ENCODE measurements at regions not wholly inside any gene's neighbourhood (a gene's known extent, or its start where the extent isn't known, plus 50 kb on each side); places are given as distances from the start of the nearest gene placed in this dataset.
A peak's percentile ranks its signal among the peaks of the same experiment; 100 is the strongest.

GRCh38 chr14:26123459-26123858, 474.4 kb downstream of the NOVA1 start:
- Histone ChIP-seq H2AFZ (ENCODE audit: low read length) (no peak overlapping the region), H3K27ac (ENCODE audit: low read depth, low read length) (no peak overlapping the region), H3K4me1 (ENCODE audit: insufficient read depth, low read length) (no peaks in the 10 kb centered on the region), H3K9me3 (ENCODE audit: low read depth, low read length) (peaks cover 2% of the 10 kb centered on the region), H4K20me1 (ENCODE audit: insufficient read depth, low read length) (no peaks in the 10 kb centered on the region), H3K36me3 (ENCODE audit: insufficient read depth, low read length) (no peaks in the 10 kb centered on the region), H3K27me3 (ENCODE audit: insufficient read depth, low read length) (no peaks in the 10 kb centered on the region), H3K4me2 (ENCODE audit: insufficient read depth, low read length) (no peak overlapping the region), H3K79me2 (ENCODE audit: insufficient read depth, low read length) (no peaks in the 10 kb centered on the region), H3K4me3 (ENCODE audit: insufficient read depth, low read length) (no peak overlapping the region)
- no peak for TF ChIP-seq CTCF (IDR thresholded peaks at IDR 0.05; ENCODE audit: extremely low read depth, low read depth, low read length)
- DNase-seq (ENCODE audit: insufficient read length, low spot score, missing footprints), result no peak

GRCh38 chr14:26121181-26121580, 476.7 kb downstream of the NOVA1 start:
- Histone ChIP-seq H3K79me2 (ENCODE audit: insufficient read depth, low read length) (no peaks in the 10 kb centered on the region), H3K27ac (ENCODE audit: low read depth, low read length) (no peak overlapping the region), H3K4me2 (ENCODE audit: insufficient read depth, low read length) (no peak overlapping the region), H3K27me3 (ENCODE audit: insufficient read depth, low read length) (no peaks in the 10 kb centered on the region), H3K4me1 (ENCODE audit: insufficient read depth, low read length) (no peaks in the 10 kb centered on the region), H3K36me3 (ENCODE audit: insufficient read depth, low read length) (no peaks in the 10 kb centered on the region), H2AFZ (ENCODE audit: low read length) (no peak overlapping the region), H3K9me3 (ENCODE audit: low read depth, low read length) (peaks cover 4% of the 10 kb centered on the region), H3K4me3 (ENCODE audit: insufficient read depth, low read length) (no peak overlapping the region), H4K20me1 (ENCODE audit: insufficient read depth, low read length) (no peaks in the 10 kb centered on the region)
- DNase-seq (ENCODE audit: insufficient read length, low spot score, missing footprints), result no peak
- TF ChIP-seq CTCF (IDR thresholded peaks at IDR 0.05; ENCODE audit: extremely low read depth, low read depth, low read length), result no peak

GRCh38 chr14:26113911-26114640, 483.8 kb downstream of the NOVA1 start:
- TF ChIP-seq CTCF (IDR thresholded peaks at IDR 0.05; ENCODE audit: extremely low read depth, low read depth, low read length), result no peak

GRCh38 chr14:26104717-26105116, 493.1 kb downstream of the NOVA1 start:
- TF ChIP-seq CTCF (IDR thresholded peaks at IDR 0.05; ENCODE audit: extremely low read depth, low read depth, low read length), result no peak
- no peaks in the 10 kb centered on the region for H3K27me3 ChIP-seq (ENCODE audit: insufficient read depth, low read length)
- no peaks in the 10 kb centered on the region for H4K20me1 ChIP-seq (ENCODE audit: insufficient read depth, low read length)
- no peak overlapping the region for H2AFZ ChIP-seq (ENCODE audit: low read length)
- H3K9me3 ChIP-seq (ENCODE audit: low read depth, low read length), result peaks cover 4% of the 10 kb centered on the region
- no peaks in the 10 kb centered on the region for H3K4me1 ChIP-seq (ENCODE audit: insufficient read depth, low read length)
- no peaks in the 10 kb centered on the region for H3K36me3 ChIP-seq (ENCODE audit: insufficient read depth, low read length)
- H3K4me3 ChIP-seq (ENCODE audit: insufficient read depth, low read length), result no peak overlapping the region
- H3K79me2 ChIP-seq (ENCODE audit: insufficient read depth, low read length), result no peaks in the 10 kb centered on the region
- H3K4me2 ChIP-seq (ENCODE audit: insufficient read depth, low read length), result no peak overlapping the region
- H3K27ac ChIP-seq (ENCODE audit: low read depth, low read length), result no peak overlapping the region
- peak; percentile 19 for DNase-seq (ENCODE audit: insufficient read length, low spot score, missing footprints)

More at GRCh38 chr14:26113911-26114640, 483.8 kb downstream of the NOVA1 start:
- Histone ChIP-seq H3K4me1 (ENCODE audit: insufficient read depth, low read length) (no peaks in the 10 kb centered on the region), H4K20me1 (ENCODE audit: insufficient read depth, low read length) (no peaks in the 10 kb centered on the region), H3K27me3 (ENCODE audit: insufficient read depth, low read length) (no peaks in the 10 kb centered on the region), H3K4me2 (ENCODE audit: insufficient read depth, low read length) (no peak overlapping the region), H2AFZ (ENCODE audit: low read length) (no peak overlapping the region), H3K4me3 (ENCODE audit: insufficient read depth, low read length) (no peak overlapping the region), H3K36me3 (ENCODE audit: insufficient read depth, low read length) (no peaks in the 10 kb centered on the region), H3K27ac (ENCODE audit: low read depth, low read length) (no peak overlapping the region), H3K9me3 (ENCODE audit: low read depth, low read length) (peaks cover 1% of the 10 kb centered on the region), H3K79me2 (ENCODE audit: insufficient read depth, low read length) (no peaks in the 10 kb centered on the region)
- no peak for DNase-seq (ENCODE audit: insufficient read length, low spot score, missing footprints)
